CD4-positive, alpha-beta T cell (primary cell): ENCODE measurements at regions not wholly inside any gene's neighbourhood (a gene's known extent, or its start where the extent isn't known, plus 50 kb on each side); places are given as distances from the start of the nearest gene placed in this dataset.

Experiments
- ATAC-seq: fragments of 200-7000 bp; cut with Tn5 transposase; one replicate; pipeline ENCODE4 v1.10.0; 2022; ENCODE audit warnings: mild to moderate bottlenecking; ENCODE audit not compliant: poor library complexity
- CTCF ChIA-PET: fragments of 350-600 bp; sonication (Branson Sonifier 250); formaldehyde crosslinking; loops from one replicate; lab custom pipeline; 2021; ENCODE audit warnings: antibody characterized with exemption, inconsistent platforms; lab: Charles Lee
- POLR2A ChIA-PET: fragments of 350-600 bp; sonication (Branson Sonifier 250); formaldehyde crosslinking; loops from one replicate; lab custom pipeline; 2021; ENCODE audit warnings: antibody characterized with exemption, inconsistent platforms; lab: Charles Lee
- DNase-seq, 14 experiments: peaks; one replicate each; pipeline ENCODE4 v3.0.0-alpha.2; 2013 to 2020; ENCODE audit warnings: mixed read lengths in 2 of 14
- H3K27ac ChIP-seq, 2 donors: one replicate each; pipeline versions ENCODE4 v1.5.1 to v1.7.0; 2013; ENCODE audit warnings: low read length in 2 of 2, low read depth in 1 of 2, mild to moderate bottlenecking in 1 of 2
- H3K27me3 ChIP-seq, 2 experiments: 1 replicate in 1 of 2; 2 replicates in 1 of 2; pipeline versions ENCODE4 v1.6.1 to v1.7.0; 2013; ENCODE audit warnings: low read length in 2 of 2, control low read depth in 1 of 2, mild to moderate bottlenecking in 1 of 2, moderate library complexity in 1 of 2; ENCODE audit not compliant: insufficient read depth in 2 of 2, control insufficient read depth in 1 of 2
- H3K36me3 ChIP-seq: one replicate; pipeline ENCODE4 v1.6.1; 2013; ENCODE audit warnings: low read length, control low read depth; ENCODE audit not compliant: insufficient read depth
- H3K4me1 ChIP-seq: one replicate; pipeline ENCODE4 v1.6.1; 2013; ENCODE audit warnings: low read length, control low read depth; ENCODE audit not compliant: insufficient read depth
- H3K4me3 ChIP-seq: one replicate; pipeline ENCODE4 v1.5.1; 2013; ENCODE audit warnings: mild to moderate bottlenecking, low read length, moderate library complexity
- H3K9me3 ChIP-seq, 2 experiments: 1 replicate in 1 of 2; 2 replicates in 1 of 2; pipeline versions ENCODE4 v1.6.1 to v1.7.0; 2013; ENCODE audit warnings: low read length in 2 of 2, mild to moderate bottlenecking in 2 of 2, control low read depth in 1 of 2, moderate library complexity in 1 of 2; ENCODE audit not compliant: control insufficient read depth in 1 of 2, insufficient read depth in 1 of 2
- H3K27ac Mint-ChIP-seq: one replicate; pipeline ENCODE4 v1.8.0; 2020; ENCODE audit warnings: mixed read lengths
- H3K27me3 Mint-ChIP-seq: one replicate; pipeline ENCODE4 v1.8.0; 2021; ENCODE audit warnings: mixed read lengths
- H3K36me3 Mint-ChIP-seq: one replicate; pipeline ENCODE4 v1.8.0; 2021; ENCODE audit warnings: low read depth, mixed read lengths
- H3K4me1 Mint-ChIP-seq: one replicate; pipeline ENCODE4 v1.8.0; 2021; ENCODE audit warnings: low read depth, mixed read lengths
- H3K4me3 Mint-ChIP-seq: one replicate; pipeline ENCODE4 v1.8.0; 2020; ENCODE audit warnings: mild to moderate bottlenecking, mixed read lengths
- H3K9me3 Mint-ChIP-seq: one replicate; pipeline ENCODE4 v1.8.0; 2020; ENCODE audit warnings: mixed read lengths
- CTCF ChIP-seq: fragments of 200-600 bp; IDR thresholded peaks from one replicate; pipeline ENCODE4 v1.8.0; 2022; ENCODE audit warnings: antibody characterized with exemption, mild to moderate bottlenecking
- intact Hi-C, 2 experiments: fragments of 100-400 bp; cut with DNase I in 1 of 2; cut with micrococcal nuclease in 1 of 2; formaldehyde crosslinking; loops; one replicate each; pipeline versions ENCODE4 v1.15.1 to v1.9.0; 2023 to 2025; cut with DNase I, micrococcal nuclease

GRCh38 chr13:33467556-33467955, 182.0 kb upstream of the STARD13 start:
- no peak overlapping the region for H3K27ac ChIP-seq
- H3K9me3 ChIP-seq, result no peaks in the 10 kb centered on the region
- peaks cover 2% of the 10 kb centered on the region for H3K9me3 Mint-ChIP-seq
- intact Hi-C loops, result no loop called here
- no peaks in the 10 kb centered on the region for H3K27me3 ChIP-seq
- H3K27me3 Mint-ChIP-seq, result peaks cover 7% of the 10 kb centered on the region
- ChIA-PET POLR2A (no interaction called here), CTCF (no interaction called here)
- H3K4me3 Mint-ChIP-seq, result no peak overlapping the region
- ATAC-seq (no peak), DNase-seq (no peak)
- H3K4me3 ChIP-seq, result no peak overlapping the region
- no peaks in the 10 kb centered on the region for H3K4me1 ChIP-seq
- TF ChIP-seq CTCF, result no peak
- no peaks in the 10 kb centered on the region for H3K36me3 Mint-ChIP-seq
- H3K4me1 Mint-ChIP-seq, result no peaks in the 10 kb centered on the region
- H3K27ac Mint-ChIP-seq, result no peak overlapping the region
- no peaks in the 10 kb centered on the region for H3K36me3 ChIP-seq

- no peak for TF ChIP-seq CTCF
- H3K9me3 Mint-ChIP-seq, result no peaks in the 10 kb centered on the region
- DNase-seq, result no peak
- H3K27ac Mint-ChIP-seq, result no peak overlapping the region
- H3K27me3 Mint-ChIP-seq, result peaks cover 4% of the 10 kb centered on the region
- no peaks in the 10 kb centered on the region for H3K4me1 Mint-ChIP-seq
- H3K4me3 ChIP-seq, result no peak overlapping the region
- ChIA-PET CTCF (no interaction called here), POLR2A (no interaction called here)
- H3K36me3 ChIP-seq, result no peaks in the 10 kb centered on the region
- ATAC-seq, result no peak
- H3K4me3 Mint-ChIP-seq, result no peak overlapping the region
- H3K27me3 ChIP-seq, result no peaks in the 10 kb centered on the region
- H3K27ac ChIP-seq, result no peak overlapping the region
- intact Hi-C loops, result no loop called here
- H3K4me1 ChIP-seq, result no peaks in the 10 kb centered on the region
- H3K9me3 ChIP-seq, result no peaks in the 10 kb centered on the region
- H3K36me3 Mint-ChIP-seq, result no peaks in the 10 kb centered on the region
These were observed 185.6 kb upstream of the STARD13 start for GRCh38 chr13:33471204-33471603.

- Mint-ChIP-seq H3K36me3 (no peaks in the 10 kb centered on the region), H3K27ac (no peak overlapping the region), H3K4me1 (no peaks in the 10 kb centered on the region), H3K9me3 (peaks cover 1% of the 10 kb centered on the region), H3K4me3 (no peak overlapping the region), H3K27me3 (peaks cover 9% of the 10 kb centered on the region)
- Histone ChIP-seq H3K36me3 (no peaks in the 10 kb centered on the region), H3K4me3 (no peak overlapping the region), H3K27me3 (no peaks in the 10 kb centered on the region), H3K9me3 (peaks cover 0 to 4% of the 10 kb centered on the region in 2 experiments), H3K4me1 (no peaks in the 10 kb centered on the region), H3K27ac (no peak overlapping the region)
- TF ChIP-seq CTCF, result no peak
- CTCF ChIA-PET, result interaction anchor here (1.0 kb wide), 1 partner anchor 38 kb away, joined by 3 read pairs; no protein-coding TSS in a partner anchor
- ATAC-seq (no peak), DNase-seq (no peak)
- intact Hi-C loops, result no loop called here
- POLR2A ChIA-PET, result no interaction called here
These were observed 186.9 kb upstream of the STARD13 start for GRCh38 chr13:33472446-33472845.
